T-cell (primary cell): ENCODE measurements at regions not wholly inside any gene's neighbourhood (a gene's known extent, or its start where the extent isn't known, plus 50 kb on each side); places are given as distances from the start of the nearest gene placed in this dataset.
A peak's percentile ranks its signal among the peaks of the same experiment; 100 is the strongest.

Experiments
- ATAC-seq, 4 experiments: fragments of 200-7000 bp in 3 of 4; fragments of 150-1000 bp in 1 of 4; cut with Tn5 transposase; replicated peaks in 1 of 4; 1 replicate in 3 of 4; 2 replicates in 1 of 4; pipeline ENCODE4 v1.10.0; 2021; ENCODE audit warnings: moderate library complexity in 3 of 4, mild to moderate bottlenecking in 2 of 4, moderate number of reproducible peaks in 1 of 4
- CTCF ChIA-PET, 2 donors: fragments of 300-600 bp; sonication (Branson Sonifier 250); formaldehyde crosslinking; loops; one replicate each; lab custom pipeline; 2022; ENCODE audit warnings: antibody characterized with exemption in 2 of 2; lab: Charles Lee
- POLR2A ChIA-PET, 2 donors: fragments of 300-600 bp; sonication (Branson Sonifier 250); formaldehyde crosslinking; loops; one replicate each; lab custom pipeline; 2022; ENCODE audit warnings: antibody characterized with exemption in 2 of 2; lab: Charles Lee
- DNase-seq, 35 experiments: peaks; one replicate each; pipeline versions ENCODE4 v3.0.0 to v3.0.0-alpha.2; 2013 to 2023
- H3K27ac ChIP-seq: one replicate; pipeline ENCODE4 v1.5.1; 2013; ENCODE audit warnings: low read length
- H3K27me3 ChIP-seq, 2 experiments: replicated peaks in 1 of 2; 1 replicate in 1 of 2; 2 replicates in 1 of 2; pipeline versions ENCODE4 v1.6.1 to v1.7.0; 2013; ENCODE audit warnings: low read length in 1 of 2, mixed read lengths in 1 of 2; ENCODE audit not compliant: control insufficient read depth in 2 of 2, insufficient read depth in 2 of 2; ENCODE audit errors: extremely low read depth in 1 of 2
- H3K36me3 ChIP-seq, 2 donors: 1 replicate in 1 of 2; 2 replicates in 1 of 2; pipeline versions ENCODE4 v1.6.1 to v1.7.0; 2013; ENCODE audit warnings: low read length in 1 of 2; ENCODE audit not compliant: control insufficient read depth in 2 of 2, insufficient read depth in 1 of 2; ENCODE audit errors: extremely low read depth in 1 of 2
- H3K4me1 ChIP-seq, 2 experiments: 1 replicate in 1 of 2; 2 replicates in 1 of 2; pipeline versions ENCODE4 v1.6.1 to v1.7.0; 2013; ENCODE audit warnings: low read length in 2 of 2, mixed read lengths in 1 of 2; ENCODE audit not compliant: insufficient read depth in 2 of 2, control insufficient read depth in 1 of 2; ENCODE audit errors: extremely low read depth in 1 of 2
- H3K4me3 ChIP-seq, 2 donors: 1 replicate in 1 of 2; 2 replicates in 1 of 2; pipeline versions ENCODE4 v1.5.1 to v1.7.0; 2013; ENCODE audit warnings: mild to moderate bottlenecking in 2 of 2, low read length in 1 of 2, moderate library complexity in 1 of 2; ENCODE audit not compliant: control insufficient read depth in 1 of 2; ENCODE audit errors: extremely low read depth in 1 of 2
- H3K9me3 ChIP-seq: 2 replicates; pipeline ENCODE4 v1.7.0; 2013
- H3K27ac Mint-ChIP-seq, 2 donors: one replicate each; pipeline ENCODE4 v1.8.0; 2020 to 2021; ENCODE audit warnings: mild to moderate bottlenecking in 2 of 2, mixed read lengths in 2 of 2
- H3K27me3 Mint-ChIP-seq, 2 donors: one replicate each; pipeline ENCODE4 v1.8.0; 2021 to 2022; ENCODE audit warnings: mixed read lengths in 2 of 2
- H3K36me3 Mint-ChIP-seq: one replicate; pipeline ENCODE4 v1.8.0; 2021; ENCODE audit warnings: mixed read lengths
- H3K4me1 Mint-ChIP-seq, 3 donors: one replicate each; pipeline ENCODE4 v1.8.0; 2020 to 2022; ENCODE audit warnings: mixed read lengths in 3 of 3, mild to moderate bottlenecking in 1 of 3
- H3K4me3 Mint-ChIP-seq, 3 donors: one replicate each; pipeline ENCODE4 v1.8.0; 2020 to 2022; ENCODE audit warnings: mild to moderate bottlenecking in 3 of 3, mixed read lengths in 3 of 3, moderate library complexity in 3 of 3
- H3K9me3 Mint-ChIP-seq, 3 donors: one replicate each; pipeline ENCODE4 v1.8.0; 2020 to 2022; ENCODE audit warnings: mixed read lengths in 3 of 3
- WGBS: methylation state at CpG from one replicate; pipeline ENCODE4 v1.1.5; 2013; ENCODE audit warnings: missing lambda C conversion rate; ENCODE audit not compliant: insufficient coverage; 5-methylcytosine and 5-hydroxymethylcytosine counted together

DNA sequence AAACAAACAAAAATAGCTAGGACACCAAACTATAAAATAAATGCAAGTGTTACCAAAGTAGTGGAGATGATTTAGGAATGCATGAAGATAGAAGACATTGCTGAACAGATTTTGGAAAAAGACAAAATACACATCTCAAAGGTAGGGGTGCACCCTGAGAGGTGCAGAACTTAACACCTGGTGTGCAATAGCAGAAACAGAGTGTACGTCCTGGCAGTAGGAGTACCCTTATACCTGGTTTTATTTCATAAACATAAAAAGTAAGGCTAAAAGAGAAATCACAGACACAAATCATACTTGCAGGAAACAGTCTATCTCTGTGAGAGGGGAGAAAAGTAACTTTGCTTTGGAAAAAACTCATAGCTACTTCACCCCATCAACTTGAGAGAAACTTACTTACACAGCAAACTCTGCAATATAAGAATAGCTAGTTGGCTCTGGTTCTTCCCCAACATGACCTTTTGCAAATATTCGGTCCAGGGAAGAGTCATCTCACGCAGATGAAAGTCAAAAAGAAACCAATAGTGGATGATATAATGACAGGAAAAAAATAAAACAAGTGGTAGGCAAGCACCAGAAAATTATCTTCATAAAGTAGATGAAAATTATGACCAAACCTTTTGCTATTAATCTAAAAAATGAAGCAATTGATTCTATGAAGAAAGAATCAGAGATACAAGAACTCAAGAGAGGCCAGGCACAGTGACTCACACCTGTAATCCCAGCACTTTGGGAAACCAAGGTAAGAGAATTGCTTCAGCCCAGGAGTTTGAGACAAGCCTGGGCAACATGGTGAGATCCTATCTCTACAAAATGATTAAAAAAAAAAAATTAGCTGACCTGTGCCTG is 108.9 kb upstream of the BNIP2 start:
- peaks cover 37 to 49% of the 10 kb centered on the region in 2 experiments for H3K4me1 ChIP-seq
- Mint-ChIP-seq H3K4me1 (peaks cover 75 to 84% (median 78%) of the 10 kb centered on the region in 3 donors), H3K4me3 (peak overlapping the region; percentile 41 to 64 (median 57)), H3K36me3 (no peaks in the 10 kb centered on the region), H3K27me3 (no peaks in the 10 kb centered on the region), H3K27ac (peak overlapping the region; percentile 93), H3K9me3 (no peaks in the 10 kb centered on the region)
- H3K9me3 ChIP-seq: no peaks in the 10 kb centered on the region
- no peaks in the 10 kb centered on the region for H3K27me3 ChIP-seq
- peak overlapping the region; percentile 67 for H3K27ac ChIP-seq
- DNase-seq (no peak), ATAC-seq (peak in 3 of 4 experiments; percentile 9 to 19 (median 16))
- WGBS: no CpG with 5 or more reads among the region's 3 CpGs
- H3K36me3 ChIP-seq: peaks cover 0 to 3% of the 10 kb centered on the region in 2 donors
- H3K4me3 ChIP-seq: peak overlapping the region in 1 of 2 donors; percentile 7
- ChIA-PET POLR2A (interaction anchor here in 1 of 2 donors (0.6 to 0.7 kb wide), 3 partner anchors 16 to 387 kb away, joined by 3 to 5 read pairs (median 4); no protein-coding TSS in a partner anchor), CTCF (interaction anchor here in 1 of 2 donors (0.7 to 1.0 kb wide), 3 partner anchors 9 to 46 kb away, joined by 3 read pairs; no protein-coding TSS in a partner anchor)

DNA sequence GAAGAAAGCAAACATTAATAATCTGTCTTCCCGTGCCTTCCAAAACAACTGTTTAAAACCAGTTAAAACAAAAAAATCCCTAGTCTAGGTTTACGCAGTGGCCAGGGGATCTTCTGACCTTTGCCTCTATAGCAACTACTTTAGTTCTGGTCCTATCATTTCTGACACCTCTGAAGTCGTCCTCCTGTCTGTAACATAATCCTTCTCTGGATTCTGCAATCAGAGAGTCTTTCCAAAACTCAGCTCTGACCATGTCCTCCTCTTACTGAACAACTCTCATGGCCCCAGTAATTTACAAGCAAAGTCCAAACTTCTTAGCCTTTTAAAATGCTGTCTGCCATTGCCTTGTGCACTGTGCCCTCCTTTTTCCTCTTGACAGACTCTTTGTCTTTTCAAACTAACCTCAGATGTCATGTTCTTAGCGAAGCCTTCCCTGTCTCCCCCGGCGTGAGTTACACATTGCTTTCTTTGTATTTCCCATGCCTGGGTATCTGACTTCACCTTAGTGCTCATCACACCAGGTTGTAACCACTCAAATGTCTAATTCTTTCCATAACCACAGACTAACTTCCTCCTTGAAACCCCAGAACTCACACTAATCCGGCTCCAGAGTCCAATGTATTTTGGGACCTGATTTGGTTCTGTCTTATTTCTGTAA is 105.2 kb upstream of the BNIP2 start:
- H3K27me3 ChIP-seq: peaks cover 0 to 19% of the 10 kb centered on the region in 2 experiments
- ATAC-seq (peak; percentile 14 to 44 (median 43)), DNase-seq (peak in 2 of 35 experiments; percentile 20 to 29)
- Mint-ChIP-seq H3K4me1 (peaks cover 69 to 86% (median 75%) of the 10 kb centered on the region in 3 donors), H3K9me3 (no peaks in the 10 kb centered on the region), H3K36me3 (no peaks in the 10 kb centered on the region), H3K27me3 (peaks cover 0 to 6% of the 10 kb centered on the region in 2 donors), H3K4me3 (peak overlapping the region in 2 of 3 donors; percentile 7 to 57), H3K27ac (peak overlapping the region; percentile 87 to 96)
- ChIA-PET CTCF (interaction anchor here in 1 of 2 donors (0.6 kb wide), 1 partner anchor 104 kb away, joined by 3 read pairs; no protein-coding TSS in a partner anchor), POLR2A (no interaction called here)
- peaks cover 0 to under 1% of the 10 kb centered on the region in 2 donors for H3K36me3 ChIP-seq
- H3K4me1 ChIP-seq: peaks cover 33 to 57% of the 10 kb centered on the region in 2 experiments
- peak overlapping the region; percentile 39 for H3K27ac ChIP-seq
- 46% methylated on average over 6 of the region's 7 CpGs for WGBS
- H3K9me3 ChIP-seq: no peaks in the 10 kb centered on the region
- H3K4me3 ChIP-seq: peak overlapping the region in 1 of 2 donors; percentile 23

DNA sequence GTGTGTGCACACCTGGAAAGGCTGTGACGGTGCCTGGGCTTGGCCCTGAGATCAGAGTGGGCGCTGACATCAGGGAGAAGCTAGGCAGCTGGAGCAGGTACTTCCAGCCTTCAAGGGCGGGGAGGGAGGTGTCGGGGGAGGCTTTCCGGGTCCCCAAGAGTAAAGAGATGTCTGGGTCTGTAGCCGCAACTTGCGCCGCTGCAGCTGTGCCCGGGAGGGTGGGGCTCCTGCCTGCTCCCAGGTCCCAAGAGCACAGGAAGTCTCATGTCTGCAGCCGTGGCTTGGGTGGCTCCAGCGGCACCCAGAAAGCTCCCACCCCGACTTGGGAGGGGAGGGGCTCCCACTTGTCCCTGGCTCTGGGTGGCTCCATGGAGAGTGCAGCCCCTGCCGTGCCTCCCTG is 103.2 kb upstream of the BNIP2 start:
- POLR2A ChIA-PET: interaction anchor here in 1 of 2 donors (0.9 kb wide), 1 partner anchor 11 kb away, joined by 3 read pairs; no protein-coding TSS in a partner anchor
- peaks cover 25 to 47% of the 10 kb centered on the region in 2 experiments for H3K4me1 ChIP-seq
- H3K4me3 Mint-ChIP-seq: peak overlapping the region; percentile 29 to 77 (median 72)

DNA sequence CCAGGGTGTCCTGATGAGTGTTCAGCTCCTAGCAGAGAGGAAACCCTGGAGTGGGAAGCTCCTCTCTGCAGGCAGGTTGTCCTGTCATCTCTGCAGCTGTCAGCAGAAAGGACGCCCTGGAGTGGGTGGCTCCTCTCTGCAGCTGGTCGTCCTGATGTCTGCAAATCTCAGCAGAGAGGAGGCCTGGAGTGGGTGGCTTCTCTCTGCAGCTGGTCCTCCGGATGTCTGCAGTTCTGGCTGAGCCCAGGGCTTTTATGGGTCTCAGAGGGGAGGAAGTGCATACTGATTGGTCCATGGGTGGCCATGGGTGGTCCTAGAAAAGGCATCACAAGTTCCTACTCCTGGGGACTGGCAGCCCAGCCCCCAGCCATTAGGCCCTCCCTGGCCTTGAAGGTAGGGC is 102.6 kb upstream of the BNIP2 start:
- H3K27ac Mint-ChIP-seq: peak overlapping the region in 1 of 2 donors; percentile 83
- DNase-seq: peak in 1 of 35 experiments; percentile 16
- Histone ChIP-seq H3K27me3 (peaks cover 0 to 19% of the 10 kb centered on the region in 2 experiments), H3K27ac (peak overlapping the region; percentile 7), H3K4me3 (peak overlapping the region in 1 of 2 donors; percentile 35), H3K4me1 (peaks cover 25 to 45% of the 10 kb centered on the region in 2 experiments), H3K9me3 (no peaks in the 10 kb centered on the region), H3K36me3 (no peaks in the 10 kb centered on the region)
- CTCF ChIA-PET: no interaction called here
- H3K4me3 Mint-ChIP-seq: peak overlapping the region in 1 of 3 donors; percentile 77
- no peaks in the 10 kb centered on the region for H3K9me3 Mint-ChIP-seq
- H3K27me3 Mint-ChIP-seq: peaks cover 0 to 6% of the 10 kb centered on the region in 2 donors
- POLR2A ChIA-PET: interaction anchor here in 1 of 2 donors (0.9 kb wide), 1 partner anchor 11 kb away, joined by 3 read pairs; no protein-coding TSS in a partner anchor
- no peaks in the 10 kb centered on the region for H3K36me3 Mint-ChIP-seq
- 50% methylated on average over 2 of the region's 3 CpGs for WGBS
- H3K4me1 Mint-ChIP-seq: peaks cover 58 to 74% (median 68%) of the 10 kb centered on the region in 3 donors
- peak; percentile 26 to 47 (median 36) for ATAC-seq

More for the DNA sequence above, 103.2 kb upstream of the BNIP2 start:
- peak; percentile 63 to 87 (median 78) for ATAC-seq
- H3K9me3 ChIP-seq: no peaks in the 10 kb centered on the region
- no peaks in the 10 kb centered on the region for H3K9me3 Mint-ChIP-seq
- no peaks in the 10 kb centered on the region for H3K36me3 ChIP-seq
- CTCF ChIA-PET: interaction anchor here in 1 of 2 donors (1.1 kb wide), 1 partner anchor 11 kb away, joined by 4 read pairs; no protein-coding TSS in a partner anchor
- peak in 28 of 35 experiments; percentile 12 to 58 (median 34) for DNase-seq
- no peaks in the 10 kb centered on the region for H3K36me3 Mint-ChIP-seq
- 18% methylated on average over 13 of the region's 13 CpGs for WGBS
- H3K27ac ChIP-seq: peak overlapping the region; percentile 7
- H3K4me3 ChIP-seq: peak overlapping the region in 1 of 2 donors; percentile 35
- H3K27ac Mint-ChIP-seq: peak overlapping the region; percentile 83 to 97
- H3K27me3 Mint-ChIP-seq: peaks cover 0 to 6% of the 10 kb centered on the region in 2 donors
- peaks cover 0 to 19% of the 10 kb centered on the region in 2 experiments for H3K27me3 ChIP-seq
- H3K4me1 Mint-ChIP-seq: peaks cover 60 to 79% (median 68%) of the 10 kb centered on the region in 3 donors

DNA sequence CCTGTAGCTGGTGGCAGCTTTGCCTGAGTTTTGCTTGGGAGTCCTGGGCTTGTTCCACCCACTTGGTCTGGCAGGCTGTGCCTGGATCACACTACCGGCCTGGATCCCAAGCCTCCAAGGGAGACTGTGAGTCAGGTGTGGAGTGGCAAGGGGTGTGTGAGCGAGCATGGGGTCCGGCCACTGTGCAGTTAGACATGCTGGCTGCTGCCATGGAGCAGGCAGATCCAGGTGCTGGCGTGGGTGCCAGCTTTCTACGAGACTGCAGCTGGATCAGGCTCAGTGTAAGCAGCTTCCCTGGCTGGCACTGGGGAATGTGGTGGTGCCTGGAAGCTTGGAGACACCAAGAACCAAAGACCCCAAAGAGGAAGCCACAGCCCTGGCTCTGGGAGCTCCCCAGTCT is 102.0 kb upstream of the BNIP2 start:
- peak overlapping the region in 1 of 3 donors; percentile 60 for H3K4me3 Mint-ChIP-seq
- H3K27ac Mint-ChIP-seq: peak overlapping the region in 1 of 2 donors; percentile 65

More for the DNA sequence above, 102.0 kb upstream of the BNIP2 start:
- H3K4me1 Mint-ChIP-seq: peaks cover 54 to 71% (median 70%) of the 10 kb centered on the region in 3 donors
- WGBS: 74% methylated on average over 5 of the region's 5 CpGs
- Histone ChIP-seq H3K27me3 (peaks cover 0 to 21% of the 10 kb centered on the region in 2 experiments), H3K4me1 (peaks cover 25 to 43% of the 10 kb centered on the region in 2 experiments), H3K9me3 (no peaks in the 10 kb centered on the region), H3K27ac (no peak overlapping the region), H3K36me3 (no peaks in the 10 kb centered on the region), H3K4me3 (no peak overlapping the region)
- H3K9me3 Mint-ChIP-seq: no peaks in the 10 kb centered on the region
- no peaks in the 10 kb centered on the region for H3K36me3 Mint-ChIP-seq
- ChIA-PET CTCF (interaction anchor here in 1 of 2 donors (0.5 to 0.7 kb wide), 2 partner anchors 39 to 70 kb away, joined by 3 to 4 read pairs; no protein-coding TSS in a partner anchor), POLR2A (no interaction called here)
- peaks cover 0 to 6% of the 10 kb centered on the region in 2 donors for H3K27me3 Mint-ChIP-seq
- DNase-seq: no peak
- ATAC-seq: no peak
